ENCODE measurements at regions not wholly inside any gene's neighbourhood (a gene's known extent, or its start where the extent isn't known, plus 50 kb on each side); places are given as distances from the start of the nearest gene placed in this dataset.

GRCh38 chr4:120636120-120636630, 286.4 kb downstream of the PRDM5 start:
- DNase-seq (ENCODE audit: low read depth, low spot score), result no peak
- TF ChIP-seq, protein P1, sequence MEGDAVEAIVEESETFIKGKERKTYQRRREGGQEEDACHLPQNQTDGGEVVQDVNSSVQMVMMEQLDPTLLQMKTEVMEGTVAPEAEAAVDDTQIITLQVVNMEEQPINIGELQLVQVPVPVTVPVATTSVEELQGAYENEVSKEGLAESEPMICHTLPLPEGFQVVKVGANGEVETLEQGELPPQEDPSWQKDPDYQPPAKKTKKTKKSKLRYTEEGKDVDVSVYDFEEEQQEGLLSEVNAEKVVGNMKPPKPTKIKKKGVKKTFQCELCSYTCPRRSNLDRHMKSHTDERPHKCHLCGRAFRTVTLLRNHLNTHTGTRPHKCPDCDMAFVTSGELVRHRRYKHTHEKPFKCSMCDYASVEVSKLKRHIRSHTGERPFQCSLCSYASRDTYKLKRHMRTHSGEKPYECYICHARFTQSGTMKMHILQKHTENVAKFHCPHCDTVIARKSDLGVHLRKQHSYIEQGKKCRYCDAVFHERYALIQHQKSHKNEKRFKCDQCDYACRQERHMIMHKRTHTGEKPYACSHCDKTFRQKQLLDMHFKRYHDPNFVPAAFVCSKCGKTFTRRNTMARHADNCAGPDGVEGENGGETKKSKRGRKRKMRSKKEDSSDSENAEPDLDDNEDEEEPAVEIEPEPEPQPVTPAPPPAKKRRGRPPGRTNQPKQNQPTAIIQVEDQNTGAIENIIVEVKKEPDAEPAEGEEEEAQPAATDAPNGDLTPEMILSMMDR (IDR thresholded peaks at IDR 0.05; ENCODE audit: low read depth, low read length), result no peak
- in situ Hi-C loops (cut with HindIII; ENCODE audit: low sequenced_read_pairs), result no loop called here
- H3K4me3 ChIP-seq (ENCODE audit: low read depth, low read length), result no peak overlapping the region

- in situ Hi-C loops (cut with HindIII; ENCODE audit: low sequenced_read_pairs), result no loop called here
- TF ChIP-seq, protein P1 (IDR thresholded peaks at IDR 0.05; ENCODE audit: low read depth, low read length), result no peak
- no peak for DNase-seq (ENCODE audit: low read depth, low spot score)
- H3K4me3 ChIP-seq (ENCODE audit: low read depth, low read length), result no peak overlapping the region
These were observed 288.7 kb downstream of the PRDM5 start for GRCh38 chr4:120633810-120634209.

GRCh38 chr4:120630427-120630826, 292.1 kb downstream of the PRDM5 start:
- no peak overlapping the region for H3K4me3 ChIP-seq (ENCODE audit: low read depth, low read length)
- in situ Hi-C loops (cut with HindIII; ENCODE audit: low sequenced_read_pairs), result no loop called here
- TF ChIP-seq, protein P1 (IDR thresholded peaks at IDR 0.05; ENCODE audit: low read depth, low read length), result no peak
- DNase-seq (ENCODE audit: low read depth, low spot score), result no peak

DNA sequence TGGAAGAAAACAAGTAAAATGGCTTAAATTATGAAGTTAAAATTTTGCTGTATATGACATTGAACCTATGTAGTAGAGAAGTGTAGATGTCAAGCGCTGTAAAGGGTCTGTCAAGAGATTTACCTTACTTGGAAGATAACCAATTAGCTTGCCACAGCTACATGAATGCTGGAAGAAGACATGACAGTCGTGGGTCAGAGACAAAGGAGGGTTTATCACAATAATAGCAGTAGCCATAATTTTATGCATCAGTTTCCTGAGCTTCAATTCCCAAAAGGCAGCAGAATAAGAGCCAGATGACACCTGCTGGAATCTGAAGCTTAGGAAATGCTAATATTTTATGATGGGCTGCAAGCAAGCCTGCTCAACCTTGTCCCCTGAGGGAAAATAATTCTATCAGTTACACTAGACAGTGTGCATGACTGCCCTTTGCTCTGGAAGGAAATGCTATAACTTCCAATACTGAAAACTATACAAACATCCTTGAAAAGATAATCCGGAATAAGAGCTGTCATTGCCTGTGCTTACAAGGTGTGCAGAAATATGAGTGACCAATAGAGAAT, 292.9 kb downstream of the PRDM5 start:
- no peak overlapping the region for H3K4me3 ChIP-seq (ENCODE audit: low read depth, low read length)
- in situ Hi-C loops (cut with HindIII; ENCODE audit: low sequenced_read_pairs), result no loop called here
- DNase-seq (ENCODE audit: low read depth, low spot score), result no peak
- TF ChIP-seq, protein P1 (IDR thresholded peaks at IDR 0.05; ENCODE audit: low read depth, low read length), result no peak

- no peak for DNase-seq (ENCODE audit: low read depth, low spot score)
- TF ChIP-seq, protein P1 (IDR thresholded peaks at IDR 0.05; ENCODE audit: low read depth, low read length), result no peak
- H3K4me3 ChIP-seq (ENCODE audit: low read depth, low read length), result no peak overlapping the region
- in situ Hi-C loops (cut with HindIII; ENCODE audit: low sequenced_read_pairs), result no loop called here
These were observed 299.9 kb downstream of the PRDM5 start for GRCh38 chr4:120622601-120623000.

DNA sequence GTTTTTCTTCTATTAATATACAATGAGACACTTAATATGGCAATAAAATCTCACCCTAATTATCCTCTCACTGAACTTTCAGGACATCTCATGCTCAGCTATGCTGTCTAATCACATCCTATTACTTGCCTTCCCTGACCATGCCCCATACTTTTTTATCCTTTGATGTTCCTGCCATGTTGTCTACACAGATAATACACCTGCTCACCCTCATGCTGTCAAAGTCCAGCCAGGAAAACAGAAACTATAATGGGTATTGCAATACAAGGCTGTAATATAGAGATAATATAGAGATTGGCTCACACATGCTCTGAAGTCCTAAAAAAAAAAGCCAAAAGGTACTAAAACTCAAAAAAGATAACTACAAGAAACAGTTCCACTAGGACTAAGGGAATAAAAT, 305.4 kb downstream of the PRDM5 start:
- no peak overlapping the region for H3K4me3 ChIP-seq (ENCODE audit: low read depth, low read length)
- no peak for DNase-seq (ENCODE audit: low read depth, low spot score)
- TF ChIP-seq, protein P1 (IDR thresholded peaks at IDR 0.05; ENCODE audit: low read depth, low read length), result no peak
- in situ Hi-C loops (cut with HindIII; ENCODE audit: low sequenced_read_pairs), result no loop called here
